ENCODE measurements at regions not wholly inside any gene's neighbourhood (a gene's known extent, or its start where the extent isn't known, plus 50 kb on each side); places are given as distances from the start of the nearest gene placed in this dataset.

DNA sequence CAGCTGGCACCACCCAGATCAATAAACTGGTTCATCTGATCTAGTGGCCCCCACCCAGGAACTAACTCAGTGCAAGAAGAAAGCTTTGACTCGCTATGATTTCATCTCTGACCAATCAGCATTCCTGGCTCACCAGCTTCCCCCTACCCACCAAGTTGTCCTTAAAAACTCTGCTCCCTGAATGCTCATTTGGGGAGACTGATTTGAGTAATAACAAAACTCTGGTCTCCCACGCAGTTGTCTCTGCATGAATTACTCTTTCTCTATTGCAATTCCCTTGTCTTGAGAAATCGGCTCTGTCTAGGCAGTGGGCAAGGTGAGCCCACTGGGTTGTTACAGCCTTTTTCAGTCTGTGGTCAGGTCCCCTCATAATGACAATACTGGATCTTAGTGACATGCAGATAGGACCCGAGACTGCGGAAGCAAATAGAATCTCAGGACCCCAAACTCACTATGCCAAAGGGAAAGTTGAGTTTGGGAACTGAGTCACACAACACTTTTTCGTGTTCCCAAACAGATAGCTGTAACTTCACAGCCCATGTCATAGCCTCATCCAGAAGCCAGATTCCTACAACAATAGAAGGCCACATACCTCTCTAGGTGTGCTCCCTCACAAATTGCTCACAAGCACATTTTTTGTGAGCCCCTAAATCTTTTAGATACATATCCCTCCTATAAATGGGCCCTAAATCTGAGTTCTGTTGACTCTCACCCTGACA is 175.2 kb upstream of the RAI14 start:
- H3K4me3 ChIP-seq (ENCODE audit: low read length in 3 of 3) = no peak overlapping the region
- peaks cover 3 to 16% (median 12%) of the 10 kb centered on the region in 3 donors for H3K27me3 ChIP-seq (ENCODE audit: control insufficient read depth in 3 of 3, insufficient read depth in 3 of 3, low read length in 3 of 3)
- H3K9ac ChIP-seq (ENCODE audit: low read depth in 1 of 3, low read length in 3 of 3) = no peak overlapping the region
- no peak overlapping the region for H3K27ac ChIP-seq (ENCODE audit: low read depth, low read length)
- H3K36me3 ChIP-seq (ENCODE audit: control insufficient read depth in 3 of 3, insufficient read depth in 3 of 3, low read length in 3 of 3) = no peaks in the 10 kb centered on the region
- H3K4me1 ChIP-seq (ENCODE audit: control insufficient read depth in 3 of 3, insufficient read depth in 3 of 3, low read length in 3 of 3) = no peaks in the 10 kb centered on the region
- peaks cover 0 to 4% (median 0%) of the 10 kb centered on the region in 3 donors for H3K9me3 ChIP-seq (ENCODE audit: control insufficient read depth in 3 of 3, low read length in 3 of 3)

DNA sequence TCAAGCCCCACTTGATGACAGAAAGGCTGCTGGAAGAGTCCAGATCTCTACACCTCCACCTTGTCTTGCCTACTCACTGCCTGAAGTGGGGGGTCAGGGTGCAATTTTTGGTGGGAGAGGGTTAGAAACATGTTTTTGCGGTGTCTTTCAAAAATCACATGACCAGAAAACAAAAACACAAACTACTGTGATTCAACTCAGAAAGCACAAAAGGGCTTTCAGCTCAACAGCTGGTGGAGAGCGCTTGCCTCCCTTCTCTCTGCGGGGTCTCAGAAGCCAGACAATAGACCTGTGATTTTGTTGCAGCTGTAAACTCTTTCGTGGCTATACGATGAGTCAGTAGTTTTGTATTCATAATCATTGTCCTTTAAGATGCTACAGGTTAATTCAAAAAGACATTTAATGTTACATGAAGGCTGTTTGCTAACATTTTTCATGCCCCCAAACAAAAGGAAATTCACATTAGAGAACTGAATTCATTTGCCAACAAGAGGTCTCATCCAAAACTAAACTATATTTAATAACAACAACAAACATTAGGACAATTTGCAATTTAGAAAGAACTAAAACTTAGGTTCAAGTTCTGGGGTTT is 172.6 kb upstream of the RAI14 start:
- peaks cover 3 to 6% (median 6%) of the 10 kb centered on the region in 3 donors for H3K27me3 ChIP-seq (ENCODE audit: control insufficient read depth in 3 of 3, insufficient read depth in 3 of 3, low read length in 3 of 3)
- H3K36me3 ChIP-seq (ENCODE audit: control insufficient read depth in 3 of 3, insufficient read depth in 3 of 3, low read length in 3 of 3) = no peaks in the 10 kb centered on the region
- H3K4me1 ChIP-seq (ENCODE audit: control insufficient read depth in 3 of 3, insufficient read depth in 3 of 3, low read length in 3 of 3) = peaks cover 0 to 2% (median 0%) of the 10 kb centered on the region in 3 donors
- H3K4me3 ChIP-seq (ENCODE audit: low read length in 3 of 3) = no peak overlapping the region
- H3K9ac ChIP-seq (ENCODE audit: low read depth in 1 of 3, low read length in 3 of 3) = no peak overlapping the region
- H3K27ac ChIP-seq (ENCODE audit: low read depth, low read length) = no peak overlapping the region
- peaks cover 0 to 4% (median 0%) of the 10 kb centered on the region in 3 donors for H3K9me3 ChIP-seq (ENCODE audit: control insufficient read depth in 3 of 3, low read length in 3 of 3)

DNA sequence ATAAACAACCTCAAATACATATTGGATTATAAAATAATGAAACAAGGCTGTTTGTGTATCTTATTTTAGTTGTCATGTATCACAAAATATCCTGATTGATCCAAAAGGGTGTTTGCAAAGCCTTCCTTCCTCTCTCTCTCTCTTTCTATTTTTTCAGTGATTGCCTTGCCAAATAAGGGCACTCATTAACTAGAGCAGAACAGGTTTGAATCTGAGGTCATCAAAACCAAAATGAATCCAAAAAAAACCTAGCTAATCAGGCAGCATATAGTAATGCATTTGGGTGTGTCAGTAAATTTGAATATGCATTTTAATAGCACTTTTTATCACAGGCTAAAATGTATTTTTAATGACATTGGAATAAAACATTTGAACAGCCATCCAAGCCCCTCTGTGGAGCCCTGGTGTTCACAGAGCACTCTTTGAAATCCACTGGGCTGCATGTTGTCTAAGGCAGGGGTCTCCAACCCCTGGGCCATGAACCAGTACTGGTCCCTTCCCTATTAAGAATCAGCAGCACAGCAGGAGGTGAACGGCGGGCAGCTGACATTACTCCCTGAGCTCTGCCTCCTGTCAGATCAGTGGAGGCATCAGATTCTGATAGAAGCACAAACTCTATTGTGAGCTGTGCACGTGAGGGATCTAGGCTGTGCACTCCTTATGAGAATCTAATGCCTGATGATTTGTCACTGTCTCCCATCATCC is 171.8 kb upstream of the RAI14 start:
- H3K27me3 ChIP-seq (ENCODE audit: control insufficient read depth in 3 of 3, insufficient read depth in 3 of 3, low read length in 3 of 3) = peaks cover 0 to 2% (median under 1%) of the 10 kb centered on the region in 3 donors
- H3K27ac ChIP-seq (ENCODE audit: low read depth, low read length) = no peak overlapping the region
- H3K4me3 ChIP-seq (ENCODE audit: low read length in 3 of 3) = no peak overlapping the region
- peaks cover 0 to 2% (median 0%) of the 10 kb centered on the region in 3 donors for H3K4me1 ChIP-seq (ENCODE audit: control insufficient read depth in 3 of 3, insufficient read depth in 3 of 3, low read length in 3 of 3)
- peaks cover 0 to 4% (median 0%) of the 10 kb centered on the region in 3 donors for H3K9me3 ChIP-seq (ENCODE audit: control insufficient read depth in 3 of 3, low read length in 3 of 3)
- H3K36me3 ChIP-seq (ENCODE audit: control insufficient read depth in 3 of 3, insufficient read depth in 3 of 3, low read length in 3 of 3) = no peaks in the 10 kb centered on the region
- no peak overlapping the region for H3K9ac ChIP-seq (ENCODE audit: low read depth in 1 of 3, low read length in 3 of 3)

DNA sequence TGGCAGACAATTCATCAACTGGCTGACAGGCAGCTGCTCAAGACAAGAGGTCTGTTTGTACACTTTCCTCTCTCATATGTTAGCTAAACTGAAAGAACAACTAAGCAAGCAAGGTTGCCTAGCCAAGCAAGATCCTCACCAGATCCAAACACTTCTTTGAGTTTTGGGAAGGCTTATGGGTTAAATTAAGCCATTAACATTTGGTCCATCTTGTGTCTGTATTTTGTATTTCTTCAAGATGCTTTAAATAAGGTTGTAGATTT is 170.4 kb upstream of the RAI14 start:
- H3K27ac ChIP-seq (ENCODE audit: low read depth, low read length) = no peak overlapping the region
- no peak overlapping the region for H3K4me3 ChIP-seq (ENCODE audit: low read length in 3 of 3)
- H3K27me3 ChIP-seq (ENCODE audit: control insufficient read depth in 3 of 3, insufficient read depth in 3 of 3, low read length in 3 of 3) = peaks cover 0 to 5% (median 0%) of the 10 kb centered on the region in 3 donors
- peaks cover 0 to 2% (median 0%) of the 10 kb centered on the region in 3 donors for H3K4me1 ChIP-seq (ENCODE audit: control insufficient read depth in 3 of 3, insufficient read depth in 3 of 3, low read length in 3 of 3)
- H3K9me3 ChIP-seq (ENCODE audit: control insufficient read depth in 3 of 3, low read length in 3 of 3) = peaks cover 0 to 4% (median 0%) of the 10 kb centered on the region in 3 donors
- H3K9ac ChIP-seq (ENCODE audit: low read depth in 1 of 3, low read length in 3 of 3) = no peak overlapping the region
- H3K36me3 ChIP-seq (ENCODE audit: control insufficient read depth in 3 of 3, insufficient read depth in 3 of 3, low read length in 3 of 3) = no peaks in the 10 kb centered on the region

DNA sequence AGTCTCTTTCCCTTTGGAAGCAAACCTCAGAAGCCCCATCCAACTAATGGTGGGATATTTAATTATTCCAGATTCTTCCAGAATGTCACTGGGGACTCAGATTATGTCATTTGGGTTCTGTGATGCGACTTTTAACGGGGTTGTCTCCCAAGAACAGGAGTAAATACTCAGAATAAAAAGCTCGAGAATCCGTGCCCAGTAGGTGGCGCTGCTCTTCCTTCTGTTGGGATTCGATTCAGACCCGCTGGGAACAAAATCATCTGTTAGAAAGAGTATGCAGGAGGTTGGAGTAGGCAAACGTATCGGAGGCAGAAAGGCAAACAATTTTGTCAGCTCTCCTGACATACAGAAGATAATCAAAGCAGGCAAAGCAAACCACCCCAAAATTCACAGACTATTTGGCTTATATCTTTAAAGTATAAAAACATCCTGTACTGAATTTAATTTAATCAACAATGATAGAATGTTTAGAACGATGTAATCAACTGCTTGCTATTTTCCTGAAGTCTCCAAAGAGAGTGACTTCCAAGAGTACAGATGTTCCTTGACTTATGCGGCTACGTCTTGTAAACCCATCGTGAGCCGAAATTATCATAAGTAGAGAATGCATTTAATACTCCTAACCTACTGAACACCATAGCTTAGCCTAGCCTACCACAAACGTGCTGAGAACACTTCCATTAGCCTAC is 169.8 kb upstream of the RAI14 start:
- Histone ChIP-seq H3K27ac (ENCODE audit: low read depth, low read length) (no peak overlapping the region), H3K4me3 (ENCODE audit: low read length in 3 of 3) (no peak overlapping the region), H3K4me1 (ENCODE audit: control insufficient read depth in 3 of 3, insufficient read depth in 3 of 3, low read length in 3 of 3) (peaks cover 0 to 2% (median 0%) of the 10 kb centered on the region in 3 donors), H3K36me3 (ENCODE audit: control insufficient read depth in 3 of 3, insufficient read depth in 3 of 3, low read length in 3 of 3) (no peaks in the 10 kb centered on the region), H3K9ac (ENCODE audit: low read depth in 1 of 3, low read length in 3 of 3) (no peak overlapping the region), H3K9me3 (ENCODE audit: control insufficient read depth in 3 of 3, low read length in 3 of 3) (peaks cover 0 to 4% (median 0%) of the 10 kb centered on the region in 3 donors), H3K27me3 (ENCODE audit: control insufficient read depth in 3 of 3, insufficient read depth in 3 of 3, low read length in 3 of 3) (peaks cover 0 to 6% (median 0%) of the 10 kb centered on the region in 3 donors)

DNA sequence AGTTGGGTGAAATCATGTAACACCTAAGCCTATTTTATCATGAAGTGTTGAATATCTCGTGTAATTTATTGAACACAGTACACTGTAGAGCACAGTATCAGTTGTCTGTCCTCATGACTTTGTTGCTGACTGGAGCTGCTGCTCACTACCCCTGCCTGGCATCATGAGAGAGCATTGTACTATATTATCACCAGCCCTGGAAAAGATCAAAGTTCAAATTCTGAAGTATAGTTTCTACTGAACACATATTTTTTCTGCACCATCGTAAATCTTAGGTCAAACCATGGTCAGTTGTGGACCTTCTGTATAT is 169.3 kb upstream of the RAI14 start:
- Histone ChIP-seq H3K27me3 (ENCODE audit: control insufficient read depth in 3 of 3, insufficient read depth in 3 of 3, low read length in 3 of 3) (peaks cover 0 to 8% (median 0%) of the 10 kb centered on the region in 3 donors), H3K9ac (ENCODE audit: low read depth in 1 of 3, low read length in 3 of 3) (no peak overlapping the region), H3K4me1 (ENCODE audit: control insufficient read depth in 3 of 3, insufficient read depth in 3 of 3, low read length in 3 of 3) (peaks cover 0 to 2% (median 0%) of the 10 kb centered on the region in 3 donors), H3K36me3 (ENCODE audit: control insufficient read depth in 3 of 3, insufficient read depth in 3 of 3, low read length in 3 of 3) (no peaks in the 10 kb centered on the region), H3K27ac (ENCODE audit: low read depth, low read length) (no peak overlapping the region), H3K9me3 (ENCODE audit: control insufficient read depth in 3 of 3, low read length in 3 of 3) (peaks cover 0 to 4% (median 0%) of the 10 kb centered on the region in 3 donors), H3K4me3 (ENCODE audit: low read length in 3 of 3) (no peak overlapping the region)

DNA sequence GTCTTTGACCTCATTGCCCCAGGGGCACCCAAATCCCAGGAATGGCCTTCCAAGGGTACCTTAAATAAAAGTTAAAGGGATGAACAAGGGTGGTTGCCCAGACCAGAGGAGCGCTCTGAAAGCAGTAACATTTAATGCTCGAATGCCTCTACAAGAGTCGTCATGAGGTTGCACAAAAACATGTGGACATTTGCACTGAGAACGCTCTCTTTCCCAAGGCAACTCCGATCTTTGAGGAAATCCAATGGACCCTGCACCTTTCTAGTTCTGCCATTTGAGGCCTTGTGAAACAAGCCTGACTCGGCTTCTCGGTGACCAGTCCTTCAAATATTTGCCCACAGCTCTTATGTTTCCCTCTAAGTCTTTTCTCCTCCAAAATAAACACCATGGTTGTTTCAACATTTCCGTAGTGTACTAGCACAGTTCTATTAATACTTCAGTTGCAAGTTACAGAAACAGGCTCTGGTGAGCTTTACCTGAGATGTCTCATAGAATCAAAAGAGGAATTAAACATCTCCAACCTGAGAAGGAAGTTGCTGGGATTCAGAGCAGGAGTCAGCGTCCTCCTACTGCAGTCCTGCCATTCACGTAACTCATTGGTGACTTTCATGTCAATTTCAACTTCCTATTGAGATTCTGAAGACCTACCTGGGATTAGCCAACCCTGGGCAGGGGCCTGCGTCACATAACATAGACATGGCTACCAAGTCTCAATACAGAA is 168.8 kb upstream of the RAI14 start:
- H3K4me1 ChIP-seq (ENCODE audit: control insufficient read depth in 3 of 3, insufficient read depth in 3 of 3, low read length in 3 of 3) = peaks cover 0 to 2% (median 0%) of the 10 kb centered on the region in 3 donors
- H3K36me3 ChIP-seq (ENCODE audit: control insufficient read depth in 3 of 3, insufficient read depth in 3 of 3, low read length in 3 of 3) = no peaks in the 10 kb centered on the region
- peaks cover 0 to 4% (median 0%) of the 10 kb centered on the region in 3 donors for H3K9me3 ChIP-seq (ENCODE audit: control insufficient read depth in 3 of 3, low read length in 3 of 3)
- H3K4me3 ChIP-seq (ENCODE audit: low read length in 3 of 3) = no peak overlapping the region
- no peak overlapping the region for H3K9ac ChIP-seq (ENCODE audit: low read depth in 1 of 3, low read length in 3 of 3)
- peaks cover 0 to 8% (median 0%) of the 10 kb centered on the region in 3 donors for H3K27me3 ChIP-seq (ENCODE audit: control insufficient read depth in 3 of 3, insufficient read depth in 3 of 3, low read length in 3 of 3)
- H3K27ac ChIP-seq (ENCODE audit: low read depth, low read length) = no peak overlapping the region

DNA sequence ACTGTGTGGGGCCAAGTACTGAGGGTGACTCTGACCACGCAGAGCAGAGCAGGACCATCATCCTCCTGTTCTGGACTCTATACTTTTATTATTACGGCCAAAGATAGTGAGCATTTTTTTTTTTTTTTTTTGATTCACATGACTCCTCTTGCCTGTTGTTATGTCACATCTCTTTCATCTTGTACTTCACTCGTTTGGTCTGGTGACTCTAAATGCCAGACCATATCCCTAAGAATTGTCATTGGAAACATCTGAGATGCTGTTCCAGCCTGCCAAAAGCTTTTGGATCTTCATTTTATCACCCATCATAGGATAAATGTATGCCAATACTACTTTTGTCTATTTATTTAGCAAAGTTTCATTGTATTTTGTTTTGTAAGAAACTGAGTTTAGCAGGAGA is 168.2 kb upstream of the RAI14 start:
- Histone ChIP-seq H3K9me3 (ENCODE audit: control insufficient read depth in 3 of 3, low read length in 3 of 3) (no peaks in the 10 kb centered on the region), H3K9ac (ENCODE audit: low read depth in 1 of 3, low read length in 3 of 3) (no peak overlapping the region), H3K27me3 (ENCODE audit: control insufficient read depth in 3 of 3, insufficient read depth in 3 of 3, low read length in 3 of 3) (peaks cover 0 to 8% (median 0%) of the 10 kb centered on the region in 3 donors), H3K4me1 (ENCODE audit: control insufficient read depth in 3 of 3, insufficient read depth in 3 of 3, low read length in 3 of 3) (peaks cover 0 to 2% (median 0%) of the 10 kb centered on the region in 3 donors), H3K36me3 (ENCODE audit: control insufficient read depth in 3 of 3, insufficient read depth in 3 of 3, low read length in 3 of 3) (no peaks in the 10 kb centered on the region), H3K4me3 (ENCODE audit: low read length in 3 of 3) (no peak overlapping the region), H3K27ac (ENCODE audit: low read depth, low read length) (no peak overlapping the region)

DNA sequence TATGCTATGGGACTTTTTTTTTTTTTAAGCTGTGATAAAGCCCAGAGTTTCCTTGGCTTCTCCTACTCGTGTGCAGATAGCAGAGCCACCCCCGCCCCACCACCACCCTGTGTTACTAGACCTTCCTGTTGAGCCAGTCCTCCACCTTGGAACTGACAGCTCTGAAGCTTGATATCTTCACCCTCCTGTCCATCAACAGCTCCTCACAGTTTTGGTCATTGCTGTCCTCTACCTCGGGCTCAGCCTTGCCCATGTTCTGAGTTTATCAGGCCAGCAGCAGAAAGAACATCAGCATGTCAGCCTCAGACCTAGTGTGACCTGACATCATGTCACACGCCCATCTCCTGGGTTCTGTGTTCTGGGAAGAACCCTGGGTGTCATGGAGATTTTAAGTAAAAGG is 167.1 kb upstream of the RAI14 start:
- Histone ChIP-seq H3K27me3 (ENCODE audit: control insufficient read depth in 3 of 3, insufficient read depth in 3 of 3, low read length in 3 of 3) (peaks cover 0 to 8% (median 0%) of the 10 kb centered on the region in 3 donors), H3K9ac (ENCODE audit: low read depth in 1 of 3, low read length in 3 of 3) (no peak overlapping the region), H3K9me3 (ENCODE audit: control insufficient read depth in 3 of 3, low read length in 3 of 3) (no peaks in the 10 kb centered on the region), H3K4me3 (ENCODE audit: low read length in 3 of 3) (no peak overlapping the region), H3K27ac (ENCODE audit: low read depth, low read length) (no peak overlapping the region), H3K4me1 (ENCODE audit: control insufficient read depth in 3 of 3, insufficient read depth in 3 of 3, low read length in 3 of 3) (peaks cover 0 to 2% (median 0%) of the 10 kb centered on the region in 3 donors), H3K36me3 (ENCODE audit: control insufficient read depth in 3 of 3, insufficient read depth in 3 of 3, low read length in 3 of 3) (no peaks in the 10 kb centered on the region)

Measured in skeletal muscle tissue (tissue), 3 donors.